IPS DF 6.9 (cell line): ENCODE measurements at regions not wholly inside any gene's neighbourhood (a gene's known extent, or its start where the extent isn't known, plus 50 kb on each side); places are given as distances from the start of the nearest gene placed in this dataset.

Experiments used
- DNase-seq: peaks from one replicate; pipeline ENCODE4 v3.0.0-alpha.2; 2013; ENCODE audit warnings: low read depth, low spot score
- H3K27ac ChIP-seq: one replicate; pipeline ENCODE4 v1.5.1; 2013; ENCODE audit warnings: low read length, control low read depth
- H3K27me3 ChIP-seq: 2 replicates; pipeline ENCODE4 v1.6.1; 2013; ENCODE audit warnings: mild to moderate bottlenecking, low read length; ENCODE audit not compliant: control insufficient read depth, insufficient read depth
- H3K36me3 ChIP-seq: 2 replicates; pipeline ENCODE4 v1.6.1; 2013; ENCODE audit warnings: low read length; ENCODE audit not compliant: control insufficient read depth, insufficient read depth
- H3K4me1 ChIP-seq: 2 replicates; pipeline ENCODE4 v1.6.1; 2013; ENCODE audit warnings: low read length; ENCODE audit not compliant: control insufficient read depth, insufficient read depth
- H3K4me3 ChIP-seq: 2 replicates; pipeline ENCODE4 v1.5.1; 2013; ENCODE audit warnings: mild to moderate bottlenecking, low read length
- H3K9me3 ChIP-seq: 2 replicates; pipeline ENCODE4 v1.6.1; 2013; ENCODE audit warnings: low read length, inconsistent platforms; ENCODE audit not compliant: control insufficient read depth, insufficient read depth
- WGBS: extraction: QIAGEN DNeasy Blood & Tissue Kit; methylation state at CpG from one replicate; pipeline ENCODE4 v1.1.7; 2013; ENCODE audit warnings: mixed read lengths, missing lambda C conversion rate; ENCODE audit not compliant: insufficient read length, insufficient coverage; 5-methylcytosine and 5-hydroxymethylcytosine counted together

DNA sequence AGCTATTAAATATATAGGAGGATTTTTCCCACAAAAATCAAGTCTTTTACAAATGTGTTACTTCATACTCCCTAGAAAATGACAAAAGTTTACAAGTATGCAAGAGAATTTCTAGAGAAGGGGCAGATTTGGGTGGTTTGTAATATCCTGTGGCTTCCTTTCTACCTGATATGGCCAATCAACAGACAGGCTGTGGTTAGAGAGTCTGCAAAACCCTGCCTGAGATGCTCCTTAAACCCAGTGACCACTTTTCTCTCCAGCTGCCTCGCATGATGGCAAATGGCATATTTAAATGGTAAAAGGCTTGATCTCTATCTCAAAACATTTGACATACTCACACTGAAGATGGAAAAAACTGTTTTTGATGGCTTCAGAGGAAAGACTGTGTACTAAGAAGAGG, 550.1 kb upstream of the ZNF462 start:
- no peaks in the 10 kb centered on the region for H3K27me3 ChIP-seq
- WGBS = no CpG with 5 or more reads among the region's 1 CpG
- no peaks in the 10 kb centered on the region; the same call in 1 of the 2 replicates for H3K4me1 ChIP-seq

DNA sequence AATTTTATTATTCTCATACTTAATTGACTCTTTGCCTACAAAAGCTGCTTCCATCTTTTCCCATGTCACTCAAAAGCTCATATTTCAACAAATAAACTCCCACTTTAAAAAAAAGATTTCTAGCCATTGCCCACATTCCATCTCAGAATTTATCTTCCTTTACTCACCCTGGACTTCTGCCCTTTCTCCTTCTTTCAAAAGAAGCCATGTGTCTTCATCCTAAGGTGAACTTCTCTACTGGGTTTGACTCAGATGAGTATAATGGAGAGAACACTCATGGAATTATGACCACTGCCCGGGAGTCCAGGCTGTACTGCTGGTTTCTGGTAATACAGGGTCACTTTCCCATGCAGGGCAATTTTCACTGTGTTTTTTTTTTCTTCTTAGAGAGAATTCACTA, 548.5 kb upstream of the ZNF462 start:
- Histone ChIP-seq H3K9me3 (no peaks in the 10 kb centered on the region), H3K36me3 (no peaks in the 10 kb centered on the region), H3K27ac (no peak overlapping the region), H3K4me1 (no peaks in the 10 kb centered on the region; the same call in 1 of the 2 replicates), H3K27me3 (no peaks in the 10 kb centered on the region), H3K4me3 (no peak overlapping the region)
- DNase-seq = no peak
- no CpG with 5 or more reads among the region's 1 CpG for WGBS

More for the DNA sequence above, 550.1 kb upstream of the ZNF462 start:
- Histone ChIP-seq H3K36me3 (no peaks in the 10 kb centered on the region), H3K4me3 (no peak overlapping the region), H3K9me3 (no peaks in the 10 kb centered on the region), H3K27ac (no peak overlapping the region)
- no peak for DNase-seq

DNA sequence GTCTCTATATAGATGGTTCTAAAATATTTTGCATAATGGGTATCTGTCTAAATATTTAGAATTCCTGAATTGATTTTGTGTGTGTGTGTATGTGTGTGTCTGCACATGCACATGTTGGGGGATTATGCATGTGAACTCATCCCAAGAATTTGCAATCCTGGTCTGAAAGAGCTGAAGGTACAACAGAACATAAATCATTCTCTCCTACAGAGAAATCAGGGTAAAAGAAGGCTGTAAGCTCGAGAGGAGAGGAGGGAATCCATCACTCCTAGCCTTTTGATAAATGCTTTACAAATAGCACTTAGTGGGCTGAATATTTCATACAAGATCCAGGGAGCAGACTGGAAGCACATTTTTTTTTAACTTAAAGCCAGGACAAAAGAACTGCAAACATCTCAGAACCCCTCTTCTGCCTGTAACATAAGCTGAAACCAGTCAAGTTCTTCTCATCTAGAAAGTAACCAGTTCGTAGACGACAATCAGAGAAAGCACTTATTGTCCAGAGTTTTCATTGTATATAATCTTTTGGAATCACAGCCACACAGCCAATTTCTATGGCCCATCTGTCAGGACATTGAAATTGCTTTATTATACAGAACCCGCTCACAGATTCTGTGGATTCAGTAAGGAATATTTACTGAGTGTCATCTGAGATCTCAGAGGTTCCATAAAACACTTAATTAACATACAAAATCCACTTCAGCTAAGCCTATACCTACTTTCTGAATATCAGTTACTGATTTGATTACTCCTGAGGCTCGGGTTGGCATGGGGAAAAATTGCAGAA, 541.4 kb upstream of the ZNF462 start:
- H3K36me3 ChIP-seq = no peaks in the 10 kb centered on the region
- H3K4me3 ChIP-seq = no peak overlapping the region
- no CpG with 5 or more reads among the region's 5 CpGs for WGBS
- no peaks in the 10 kb centered on the region for H3K4me1 ChIP-seq
- DNase-seq = no peak
- H3K9me3 ChIP-seq = no peaks in the 10 kb centered on the region
- H3K27me3 ChIP-seq = no peaks in the 10 kb centered on the region
- no peak overlapping the region for H3K27ac ChIP-seq

DNA sequence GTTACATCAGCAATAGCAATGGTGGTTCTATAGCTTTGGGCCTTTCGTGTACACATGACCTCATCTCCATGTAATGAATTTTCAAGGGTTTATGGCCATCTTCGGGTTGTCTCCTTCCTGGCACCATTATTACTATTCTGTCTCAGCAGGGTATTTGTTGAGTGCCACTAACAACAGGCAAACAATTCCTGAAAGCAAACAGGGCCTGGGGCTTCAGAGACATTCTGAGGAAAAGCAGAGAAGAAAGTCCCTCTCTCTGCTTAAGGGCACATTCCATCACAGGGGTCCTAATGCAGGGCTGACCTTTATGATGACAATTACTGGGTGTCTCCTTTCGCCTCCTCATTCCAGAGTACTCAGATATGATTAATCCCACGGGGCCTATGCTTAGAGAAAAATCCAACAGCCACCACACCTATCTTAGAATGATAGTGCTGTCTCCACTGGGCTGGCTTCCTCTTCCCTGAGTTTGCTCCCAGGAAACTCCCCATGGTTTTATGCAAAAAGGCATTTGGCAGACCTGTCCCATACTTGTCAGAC, 540.2 kb upstream of the ZNF462 start:
- no peak for DNase-seq
- no CpG with 5 or more reads among the region's 4 CpGs for WGBS
- Histone ChIP-seq H3K36me3 (no peaks in the 10 kb centered on the region), H3K27me3 (no peaks in the 10 kb centered on the region), H3K4me1 (no peaks in the 10 kb centered on the region), H3K4me3 (no peak overlapping the region), H3K9me3 (no peaks in the 10 kb centered on the region), H3K27ac (no peak overlapping the region)

DNA sequence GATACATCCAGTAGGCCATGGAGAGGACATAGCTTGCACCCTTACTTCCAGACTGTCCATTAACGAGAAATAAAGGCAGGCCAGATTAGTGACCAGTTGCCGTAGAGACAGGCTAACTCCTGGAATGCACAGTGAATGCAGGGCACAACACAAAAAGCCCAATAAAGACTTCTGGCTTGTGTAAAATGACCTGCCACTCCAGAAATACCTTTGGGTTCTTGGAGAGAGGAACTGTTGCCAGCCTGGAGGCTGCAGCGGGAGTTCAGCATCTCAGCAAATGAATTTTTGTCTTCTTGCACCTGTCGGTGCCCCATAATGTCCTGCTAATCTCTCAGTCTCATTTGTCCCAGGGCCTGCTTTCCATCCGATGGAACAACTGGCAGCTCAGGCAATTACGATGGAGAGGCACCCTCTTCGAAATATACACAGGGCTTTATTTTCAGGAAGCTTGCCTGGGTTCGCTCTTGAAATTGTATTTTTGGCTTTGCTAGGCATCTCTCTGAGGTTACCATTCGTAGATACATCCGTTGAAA, 538.8 kb upstream of the ZNF462 start:
- Histone ChIP-seq H3K4me3 (no peak overlapping the region), H3K9me3 (no peaks in the 10 kb centered on the region), H3K27ac (no peak overlapping the region), H3K27me3 (no peaks in the 10 kb centered on the region), H3K36me3 (no peaks in the 10 kb centered on the region), H3K4me1 (no peaks in the 10 kb centered on the region)
- no peak for DNase-seq
- WGBS = no CpG with 5 or more reads among the region's 10 CpGs

DNA sequence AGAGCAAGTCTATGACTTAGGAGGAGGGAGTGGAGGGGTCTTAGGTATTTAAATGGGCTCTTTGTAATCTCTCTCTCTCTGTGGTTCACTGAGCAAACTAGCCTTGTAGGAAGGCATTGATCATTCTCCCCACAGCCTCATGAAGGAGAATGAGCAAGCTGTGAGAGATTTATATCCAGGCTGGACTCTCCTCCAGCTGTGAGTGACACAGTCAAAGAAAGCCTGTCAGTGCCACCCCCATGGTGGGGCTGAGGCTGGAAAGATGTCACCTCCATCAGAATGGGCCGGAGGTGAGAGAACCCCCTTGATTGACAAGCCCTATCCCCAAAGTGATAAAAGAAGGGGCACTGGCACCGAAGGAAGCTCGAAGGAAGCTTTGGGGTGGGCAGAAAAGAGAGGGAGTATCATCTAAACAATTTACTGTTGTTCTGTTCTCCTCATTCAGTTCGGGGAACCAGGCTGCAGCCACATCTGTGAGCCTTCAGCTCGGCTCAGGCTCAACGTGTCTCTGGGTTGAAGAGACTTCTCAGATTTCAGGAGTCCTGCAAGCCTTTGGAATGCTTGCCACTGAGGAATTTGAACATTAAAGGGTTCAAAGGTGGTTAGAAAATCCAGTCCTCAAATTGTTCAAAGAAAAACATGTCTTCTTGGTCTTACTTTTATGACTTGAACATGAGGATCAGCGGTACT, 538.2 kb upstream of the ZNF462 start:
- Histone ChIP-seq H3K9me3 (no peaks in the 10 kb centered on the region), H3K36me3 (no peaks in the 10 kb centered on the region), H3K27me3 (no peaks in the 10 kb centered on the region), H3K4me3 (no peak overlapping the region), H3K4me1 (no peaks in the 10 kb centered on the region), H3K27ac (no peak overlapping the region)
- no CpG with 5 or more reads among the region's 7 CpGs for WGBS
- DNase-seq = no peak

DNA sequence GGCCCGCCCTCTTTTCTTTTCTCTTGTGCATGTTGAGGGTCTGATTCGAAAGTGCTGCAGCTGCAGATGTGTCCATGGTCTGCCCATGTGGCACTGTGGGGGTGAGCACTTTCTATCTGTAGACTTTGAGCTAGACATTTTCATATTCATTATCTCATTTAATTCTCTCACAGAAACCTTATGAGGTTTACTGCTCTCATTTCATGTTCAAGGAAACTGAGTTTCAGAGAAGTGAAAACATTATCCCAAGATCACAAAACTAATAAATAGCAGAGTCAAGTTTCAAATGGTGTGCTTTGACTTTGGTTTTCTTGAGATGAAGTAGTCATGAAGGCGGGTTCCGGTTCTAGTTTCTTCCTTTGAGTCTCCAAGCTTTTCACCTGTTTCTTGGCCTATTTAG, 536.5 kb upstream of the ZNF462 start:
- no peak for DNase-seq
- WGBS = no CpG with 5 or more reads among the region's 4 CpGs
- no peaks in the 10 kb centered on the region for H3K4me1 ChIP-seq
- no peak overlapping the region for H3K27ac ChIP-seq
- H3K4me3 ChIP-seq = no peak overlapping the region
- H3K9me3 ChIP-seq = no peaks in the 10 kb centered on the region
- no peaks in the 10 kb centered on the region for H3K36me3 ChIP-seq
- H3K27me3 ChIP-seq = no peaks in the 10 kb centered on the region

DNA sequence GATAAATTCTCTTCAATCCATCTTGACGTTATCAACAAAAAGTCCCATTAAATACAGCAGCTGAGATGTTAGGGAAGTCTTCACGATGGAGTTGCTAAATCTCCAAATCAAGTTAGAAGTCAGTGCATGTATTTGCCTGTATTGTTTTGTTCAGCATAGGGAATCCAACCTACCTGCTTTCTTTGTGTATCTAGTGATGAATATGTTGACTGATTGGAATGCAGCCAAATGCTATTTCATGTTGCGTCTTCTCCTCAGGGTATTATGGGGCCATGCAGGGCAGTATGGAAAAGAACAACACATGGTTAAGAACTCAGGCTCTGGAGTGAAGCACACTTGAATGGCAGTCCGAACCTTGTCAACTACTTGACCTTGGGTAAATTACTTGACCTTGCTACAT, 529.5 kb upstream of the ZNF462 start:
- no peak for DNase-seq
- Histone ChIP-seq H3K4me1 (no peaks in the 10 kb centered on the region), H3K27me3 (no peaks in the 10 kb centered on the region), H3K9me3 (no peaks in the 10 kb centered on the region), H3K4me3 (no peak overlapping the region), H3K36me3 (no peaks in the 10 kb centered on the region), H3K27ac (no peak overlapping the region)
- no CpG with 5 or more reads among the region's 4 CpGs for WGBS

DNA sequence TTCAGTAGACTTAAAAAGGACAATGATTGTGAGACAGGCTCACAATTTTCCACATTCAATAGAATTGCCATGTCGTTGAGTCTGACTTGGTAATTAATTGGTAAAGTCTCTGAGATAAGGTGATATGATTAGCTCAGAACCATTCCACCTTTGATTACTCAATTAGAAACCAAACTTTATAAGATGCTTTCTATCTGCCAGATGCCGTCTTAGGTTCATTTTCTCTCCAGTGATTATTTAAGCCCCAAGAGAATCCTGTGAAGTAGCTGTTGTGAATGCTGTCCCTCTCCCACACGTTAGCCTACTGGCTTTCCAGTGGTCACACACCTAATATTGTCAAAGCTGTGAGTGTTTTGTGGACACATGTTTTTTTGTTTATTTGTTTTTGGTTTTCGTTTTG, 528.9 kb upstream of the ZNF462 start:
- no peak for DNase-seq
- H3K4me3 ChIP-seq = no peak overlapping the region
- no peak overlapping the region for H3K27ac ChIP-seq
- no peaks in the 10 kb centered on the region for H3K4me1 ChIP-seq
- H3K9me3 ChIP-seq = no peaks in the 10 kb centered on the region
- H3K27me3 ChIP-seq = no peaks in the 10 kb centered on the region
- H3K36me3 ChIP-seq = no peaks in the 10 kb centered on the region
- WGBS = no CpG with 5 or more reads among the region's 4 CpGs

DNA sequence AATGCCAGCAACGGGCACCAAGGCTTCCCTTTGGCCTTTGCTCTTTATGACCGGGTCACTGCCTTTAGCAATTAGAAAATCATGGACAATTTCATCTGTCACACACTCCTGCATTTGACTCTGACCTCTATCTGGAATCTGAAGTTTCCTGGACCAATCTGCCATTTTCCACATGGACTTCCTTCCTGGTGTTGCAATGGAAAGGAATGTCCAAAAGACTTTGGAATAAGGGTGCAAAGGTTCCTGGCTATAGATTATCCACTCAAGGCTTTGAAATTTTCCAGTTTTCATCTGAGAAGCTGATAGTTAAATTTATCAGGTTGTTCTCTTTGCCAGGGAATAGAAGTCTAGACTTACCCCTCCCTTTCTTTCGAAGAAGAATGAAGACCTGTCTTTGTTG, 523.1 kb upstream of the ZNF462 start:
- WGBS = no CpG with 5 or more reads among the region's 3 CpGs
- no peaks in the 10 kb centered on the region for H3K27me3 ChIP-seq
- no peaks in the 10 kb centered on the region for H3K9me3 ChIP-seq
- H3K4me1 ChIP-seq = no peaks in the 10 kb centered on the region
- H3K27ac ChIP-seq = no peak overlapping the region
- no peak for DNase-seq
- H3K4me3 ChIP-seq = no peak overlapping the region
- no peaks in the 10 kb centered on the region for H3K36me3 ChIP-seq
